Sciatic nerve (tissue), 2 donors: ENCODE measurements at regions not wholly inside any gene's neighbourhood (a gene's known extent, or its start where the extent isn't known, plus 50 kb on each side); places are given as distances from the start of the nearest gene placed in this dataset.

ENCODE experiments used
- ATAC-seq: fragments of 200-7000 bp; cut with Tn5 transposase; one replicate; pipeline ENCODE4 v1.9.1; 2020; ENCODE audit warnings: mild to moderate bottlenecking, moderate library complexity
- DNase-seq: peaks from one replicate; pipeline ENCODE4 v3.0.0-alpha.2; 2020; ENCODE audit warnings: low spot score
- intact Hi-C: fragments of 100-400 bp; cut with DNase I; formaldehyde crosslinking; loops from one replicate; pipeline ENCODE4 v1.14.2; 2022
- donor health status: DM: no; HTN: no; CAD: no.
- donor health status: DM: no; HTN: no; CAD: no.

DNA sequence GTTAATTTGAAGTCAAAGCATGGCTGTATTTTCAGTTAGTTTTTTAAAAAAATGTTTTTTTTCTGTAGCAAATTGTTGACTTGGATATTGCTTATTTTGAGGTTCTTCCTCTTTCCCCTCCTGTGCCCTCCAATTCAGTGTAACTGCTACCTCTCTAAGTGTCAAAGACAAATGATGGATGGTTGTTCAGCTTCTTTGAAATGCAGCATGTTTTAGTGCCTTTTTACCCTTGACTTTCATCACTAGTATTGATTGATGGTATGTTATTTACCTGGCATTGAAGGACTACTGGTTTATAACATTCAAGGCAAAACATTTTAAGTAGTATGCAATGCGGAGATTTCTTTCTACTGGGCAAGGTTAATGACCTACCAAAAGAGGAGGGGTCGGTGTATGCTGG is 281.0 kb upstream of the FAT1 start:
- intact Hi-C loops = no loop called here
- no peak for DNase-seq
- ATAC-seq = no peak

- no peak for DNase-seq
- intact Hi-C loops = no loop called here
Measured at GRCh38 chr4:187006189-187006618, 282.5 kb upstream of the FAT1 start.

DNA sequence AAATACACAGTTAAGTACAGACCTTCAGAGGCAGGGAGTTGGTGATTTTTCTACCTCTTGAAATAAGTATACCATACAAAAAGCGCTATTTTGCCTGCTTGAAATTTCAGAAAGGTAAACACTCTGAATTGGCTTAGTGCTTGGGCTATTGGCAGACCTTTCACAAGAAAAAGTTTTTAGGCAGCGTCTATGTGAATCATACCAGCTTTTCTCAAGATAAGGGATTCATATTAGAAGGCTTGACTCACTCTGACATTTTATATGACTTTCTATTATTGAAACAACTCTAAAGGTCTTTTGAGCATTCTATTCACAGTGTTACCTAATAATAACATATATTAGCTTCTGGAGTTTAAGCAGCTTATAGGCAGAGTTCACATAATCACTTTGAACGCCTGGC is 286.4 kb upstream of the FAT1 start:
- intact Hi-C loops = no loop called here
- ATAC-seq (no peak), DNase-seq (no peak)

More at GRCh38 chr4:187006189-187006618, 282.5 kb upstream of the FAT1 start:
- ATAC-seq = no peak

- intact Hi-C loops = no loop called here
- ATAC-seq (no peak), DNase-seq (no peak)
Measured at GRCh38 chr4:187016101-187016500, 292.4 kb upstream of the FAT1 start.

GRCh38 chr4:187017147-187017546 is 293.5 kb upstream of the FAT1 start:
- intact Hi-C loops = no loop called here
- ATAC-seq (no peak), DNase-seq (no peak)

GRCh38 chr4:187019896-187020295 is 296.2 kb upstream of the FAT1 start:
- DNase-seq (no peak), ATAC-seq (no peak)
- intact Hi-C loops = no loop called here

DNA sequence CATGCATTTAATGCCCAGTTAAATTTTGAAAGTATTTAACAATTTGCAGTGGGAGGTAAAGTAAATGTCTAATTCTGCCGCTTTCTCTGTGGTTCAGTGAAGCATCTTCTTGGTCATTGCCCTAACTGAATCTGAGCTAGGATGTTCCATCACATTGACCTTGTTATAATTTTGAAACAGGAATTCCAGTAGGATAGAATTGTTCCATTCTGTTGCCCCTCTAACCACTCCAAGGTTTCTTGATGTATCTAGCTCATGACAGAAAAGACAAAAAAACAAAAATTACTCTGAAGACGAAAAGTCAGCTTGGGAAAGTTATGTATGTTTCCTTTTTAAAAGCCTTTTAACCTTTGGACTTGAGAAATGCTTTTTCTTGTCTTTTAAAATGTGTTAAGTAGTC is 297.0 kb upstream of the FAT1 start:
- intact Hi-C loops = no loop called here
- ATAC-seq (no peak), DNase-seq (no peak)

GRCh38 chr4:187021436-187022205 is 298.0 kb upstream of the FAT1 start:
- intact Hi-C loops = no loop called here
- DNase-seq (no peak), ATAC-seq (no peak)

- DNase-seq = no peak
- intact Hi-C loops = no loop called here
- peak; percentile 42 for ATAC-seq
Measured at GRCh38 chr4:187027272-187027671, 303.6 kb upstream of the FAT1 start.

DNA sequence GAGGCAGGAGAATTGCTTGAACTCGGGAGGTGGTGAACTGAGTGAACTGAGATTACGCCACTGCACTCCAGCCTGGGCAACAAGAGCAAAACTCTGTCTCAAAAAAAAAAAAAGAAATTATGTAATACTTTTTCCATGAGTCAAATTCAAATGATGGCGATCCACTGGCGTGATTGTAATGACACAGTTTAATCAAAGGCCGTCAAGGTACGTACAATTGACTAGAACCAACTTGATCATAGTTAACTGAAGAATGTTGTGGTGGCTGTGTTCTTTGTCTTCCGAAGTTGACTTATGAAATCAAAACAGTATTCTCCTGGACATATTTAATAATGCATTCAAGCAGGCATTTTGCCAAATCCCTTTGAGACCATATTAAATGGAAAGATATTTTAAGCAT is 318.6 kb upstream of the FAT1 start:
- no peak for DNase-seq
- intact Hi-C loops = no loop called here
- ATAC-seq = no peak

GRCh38 chr4:187046471-187046870 is 322.8 kb upstream of the FAT1 start:
- ATAC-seq (no peak), DNase-seq (no peak)
- intact Hi-C loops = no loop called here

DNA sequence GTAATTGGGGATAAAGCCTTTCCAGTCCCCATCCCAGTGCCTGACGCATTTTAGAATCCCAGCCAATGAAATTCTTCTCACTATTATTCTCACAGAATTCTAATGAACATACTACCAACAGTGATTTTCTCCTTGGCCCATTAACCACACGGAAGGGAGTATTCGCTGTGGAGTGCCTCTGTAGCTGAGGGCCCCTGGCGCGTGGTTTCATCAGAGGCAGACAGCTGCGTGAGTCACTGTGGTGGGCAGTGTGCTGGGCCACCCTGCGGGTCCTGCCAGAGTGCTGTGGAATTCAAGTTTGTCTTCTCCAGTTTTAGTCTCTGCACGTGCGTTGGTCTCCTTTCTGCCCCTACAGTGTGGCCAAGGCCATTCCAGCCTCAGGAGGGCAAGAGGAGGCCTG is 335.4 kb upstream of the FAT1 start:
- no peak for ATAC-seq
- DNase-seq = no peak
- intact Hi-C loops = no loop called here

DNA sequence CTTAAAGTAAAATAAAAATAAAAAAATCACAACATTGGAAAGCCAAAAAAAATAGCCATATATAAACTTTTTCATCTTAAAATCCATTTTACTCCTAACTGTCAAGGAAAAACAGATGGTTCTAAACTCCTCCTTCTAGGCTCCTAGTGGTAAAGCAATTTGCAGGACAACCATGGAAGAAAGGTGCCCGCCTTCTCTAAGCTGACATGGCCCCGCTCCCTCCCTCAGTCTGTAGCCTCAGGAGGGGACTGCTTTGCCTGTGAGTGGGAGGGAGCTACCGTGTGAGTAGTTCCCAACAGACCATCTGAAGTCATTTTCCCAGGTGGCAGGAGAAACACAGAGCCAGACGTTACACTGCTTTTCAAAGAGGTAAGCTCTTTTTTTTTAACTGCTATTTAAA is 336.2 kb upstream of the FAT1 start:
- DNase-seq (no peak), ATAC-seq (no peak)
- intact Hi-C loops = no loop called here

- DNase-seq (no peak), ATAC-seq (no peak)
- intact Hi-C loops = no loop called here
Measured at GRCh38 chr4:187060551-187060950, 336.9 kb upstream of the FAT1 start.

DNA sequence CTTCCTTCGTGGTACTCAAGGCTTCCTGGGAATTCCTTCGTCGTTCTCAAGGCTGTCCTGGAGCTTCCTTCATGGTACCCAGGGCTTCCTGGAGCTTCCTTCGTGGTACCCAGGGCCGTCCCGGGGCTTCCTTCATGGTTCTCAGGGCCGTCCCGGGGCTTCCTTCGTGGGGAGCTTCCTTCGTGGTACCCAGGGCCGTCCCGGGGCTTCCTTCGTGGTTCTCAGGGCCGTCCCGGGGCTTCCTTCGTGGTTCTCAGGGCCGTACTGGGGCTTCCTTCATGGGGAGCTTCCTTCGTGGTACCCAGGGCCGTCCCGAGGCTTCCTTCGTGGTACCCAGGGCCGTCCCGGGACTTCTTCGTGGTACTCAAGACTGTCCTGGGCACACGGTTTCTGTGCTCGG is 339.6 kb upstream of the FAT1 start:
- DNase-seq = no peak
- no peak for ATAC-seq
- intact Hi-C loops = no loop called here

DNA sequence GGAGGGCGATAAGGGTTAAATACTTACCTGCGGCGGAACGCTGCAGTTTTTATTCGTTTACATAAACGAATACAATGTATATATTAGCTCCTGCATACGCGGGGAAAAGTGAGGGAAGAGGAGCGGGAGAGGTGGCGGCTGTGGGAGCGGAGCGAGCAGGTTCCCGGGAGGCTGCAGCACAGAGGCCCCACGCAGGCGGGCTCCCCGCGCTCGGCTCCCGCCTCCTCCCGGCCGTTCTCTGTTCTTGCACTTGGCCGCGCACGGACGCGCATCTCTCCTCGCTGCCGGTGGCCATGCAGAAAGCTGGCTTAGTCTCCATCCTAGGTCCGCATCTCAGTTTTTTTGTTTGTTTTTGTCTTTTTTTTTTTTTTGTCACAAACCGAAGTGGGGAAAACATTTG is 340.4 kb upstream of the FAT1 start:
- intact Hi-C loops = no loop called here
- no peak for ATAC-seq
- no peak for DNase-seq

GRCh38 chr4:187065396-187065795 is 341.7 kb upstream of the FAT1 start:
- no peak for DNase-seq
- peak; percentile 63 for ATAC-seq
- intact Hi-C loops = no loop called here

- intact Hi-C loops = no loop called here
- no peak for DNase-seq
- ATAC-seq = no peak
Measured at GRCh38 chr4:187065806-187066205, 342.1 kb upstream of the FAT1 start.

DNA sequence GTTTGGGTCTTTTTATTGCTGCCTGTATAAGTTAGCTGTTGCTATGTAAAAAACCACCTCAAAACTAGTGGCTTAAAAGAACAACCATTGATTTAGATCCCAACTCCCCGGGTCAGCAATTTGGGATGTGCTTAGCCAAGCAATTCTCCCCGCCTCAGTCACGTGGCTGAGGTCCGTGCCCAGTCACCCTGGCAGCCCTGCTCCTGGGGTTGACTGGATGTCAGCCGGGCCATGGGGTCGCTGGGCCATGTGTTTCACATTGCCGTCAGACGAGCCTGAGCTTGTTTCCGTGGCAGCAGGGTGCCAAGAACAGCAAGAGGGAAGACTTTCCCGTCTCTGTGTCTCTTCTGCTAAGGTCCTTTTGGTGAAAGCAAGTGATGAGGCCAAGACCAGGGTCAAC is 345.7 kb upstream of the FAT1 start:
- intact Hi-C loops = no loop called here
- DNase-seq = peak; percentile 76
- ATAC-seq = peak; percentile 96

GRCh38 chr4:187070158-187070557 is 346.5 kb upstream of the FAT1 start:
- DNase-seq (no peak), ATAC-seq (no peak)
- intact Hi-C loops = no loop called here

- no peak for ATAC-seq
- intact Hi-C loops = no loop called here
- DNase-seq = no peak
Measured at GRCh38 chr4:187070740-187071139, 347.1 kb upstream of the FAT1 start.
